CD4-positive, alpha-beta T cell treated with Interleukin-17A for 4 hours (primary cell): ENCODE measurements at regions not wholly inside any gene's neighbourhood (a gene's known extent, or its start where the extent isn't known, plus 50 kb on each side); places are given as distances from the start of the nearest gene placed in this dataset.
"Not testable (repeated sequence)": the region's sequence is repeated elsewhere in the genome, so short reads cannot be mapped to it uniquely, and the experiment has no call there.

Experiments
- DNase-seq: peaks from one replicate; pipeline ENCODE4 v3.0.0-alpha.2; 2020; ENCODE audit warnings: mixed read lengths

GRCh38 chr9:103242486-103242885, 247.4 kb downstream of the CYLC2 start:
- no peak for DNase-seq

GRCh38 chr9:103243553-103243952, 248.4 kb downstream of the CYLC2 start:
- no peak for DNase-seq

GRCh38 chr9:103245369-103245768, 250.2 kb downstream of the CYLC2 start:
- no peak for DNase-seq

- no peak for DNase-seq
Measured at GRCh38 chr9:103261951-103262350, 266.8 kb downstream of the CYLC2 start.

GRCh38 chr9:103266064-103266463, 270.9 kb downstream of the CYLC2 start:
- no peak for DNase-seq

- no peak for DNase-seq
Measured at GRCh38 chr9:103277240-103277639, 282.1 kb downstream of the CYLC2 start.

- DNase-seq, result no peak
Measured at GRCh38 chr9:103281126-103281525, 286.0 kb downstream of the CYLC2 start.

GRCh38 chr9:103287361-103287760, 292.2 kb downstream of the CYLC2 start:
- DNase-seq, result no peak

GRCh38 chr9:103296189-103296588, 301.1 kb downstream of the CYLC2 start:
- DNase-seq, result no peak

- DNase-seq, result no peak
Measured at GRCh38 chr9:103301051-103301450, 305.9 kb downstream of the CYLC2 start.

- no peak for DNase-seq
Measured at GRCh38 chr9:103304797-103305196, 309.7 kb downstream of the CYLC2 start.

- no peak for DNase-seq
Measured at GRCh38 chr9:103319979-103320378, 324.8 kb downstream of the CYLC2 start.

GRCh38 chr9:103323699-103324098, 328.6 kb downstream of the CYLC2 start:
- no peak for DNase-seq

- no peak for DNase-seq
Measured at GRCh38 chr9:103335461-103335860, 340.3 kb downstream of the CYLC2 start.

- no peak for DNase-seq
Measured at GRCh38 chr9:103355000-103355399, 359.9 kb downstream of the CYLC2 start.

- not testable (repeated sequence) for DNase-seq
Measured at GRCh38 chr9:103357980-103358379, 362.8 kb downstream of the CYLC2 start.

- DNase-seq, result no peak
Measured at GRCh38 chr9:103361906-103362305, 366.8 kb downstream of the CYLC2 start.

- DNase-seq, result no peak
Measured at GRCh38 chr9:103362986-103363385, 367.9 kb downstream of the CYLC2 start.

- DNase-seq, result no peak
Measured at GRCh38 chr9:103364753-103365152, 369.6 kb downstream of the CYLC2 start.

GRCh38 chr9:103371152-103371551, 376.0 kb downstream of the CYLC2 start:
- no peak for DNase-seq

- DNase-seq, result no peak
Measured at GRCh38 chr9:103372828-103373227, 377.7 kb downstream of the CYLC2 start.

GRCh38 chr9:103377667-103378066, 382.5 kb downstream of the CYLC2 start:
- DNase-seq, result no peak

- DNase-seq, result peak; percentile 6
Measured at GRCh38 chr9:103397868-103398600, 402.9 kb downstream of the CYLC2 start.

- DNase-seq, result no peak
Measured at GRCh38 chr9:103399535-103399934, 404.4 kb downstream of the CYLC2 start.

GRCh38 chr9:103407260-103407659, 412.1 kb downstream of the CYLC2 start:
- no peak for DNase-seq
